MG63 (cell line): ENCODE measurements at regions not wholly inside any gene's neighbourhood (a gene's known extent, or its start where the extent isn't known, plus 50 kb on each side); places are given as distances from the start of the nearest gene placed in this dataset.

Source experiments
- DNase-seq: peaks from one replicate; pipeline ENCODE4 v3.0.0-alpha.2; 2020
- H3K27me3 ChIP-seq: fragments of 250-450 bp; sonication (Bioruptor Pico); 2 replicates; pipeline ENCODE4 v1.5.1; 2020; ENCODE audit warnings: mild to moderate bottlenecking, moderate library complexity
- H3K36me3 ChIP-seq: fragments of 250-450 bp; sonication (Bioruptor Pico); 2 replicates; pipeline ENCODE4 v1.5.1; 2020; ENCODE audit warnings: mild to moderate bottlenecking, moderate library complexity
- H3K4me3 ChIP-seq: fragments of 250-450 bp; sonication (Bioruptor Pico); 2 replicates; pipeline ENCODE4 v1.5.1; 2020; ENCODE audit warnings: mild to moderate bottlenecking, moderate library complexity
- H3K9me3 ChIP-seq: fragments of 250-450 bp; sonication (Bioruptor Pico); 2 replicates; pipeline ENCODE4 v1.5.1; 2020; ENCODE audit warnings: mild to moderate bottlenecking, moderate library complexity

GRCh38 chr16:50441486-50442157 is 72.8 kb upstream of the BRD7 start:
- no peak for DNase-seq
- H3K27me3 ChIP-seq: no peaks in the 10 kb centered on the region
- H3K4me3 ChIP-seq: no peak overlapping the region

GRCh38 chr16:50440991-50441390 is 72.2 kb upstream of the BRD7 start:
- Histone ChIP-seq H3K36me3 (no peaks in the 10 kb centered on the region), H3K9me3 (no peaks in the 10 kb centered on the region), H3K27me3 (no peaks in the 10 kb centered on the region), H3K4me3 (no peak overlapping the region)
- no peak for DNase-seq

More at GRCh38 chr16:50441486-50442157, 72.8 kb upstream of the BRD7 start:
- Histone ChIP-seq H3K9me3 (no peaks in the 10 kb centered on the region), H3K36me3 (no peaks in the 10 kb centered on the region)

DNA sequence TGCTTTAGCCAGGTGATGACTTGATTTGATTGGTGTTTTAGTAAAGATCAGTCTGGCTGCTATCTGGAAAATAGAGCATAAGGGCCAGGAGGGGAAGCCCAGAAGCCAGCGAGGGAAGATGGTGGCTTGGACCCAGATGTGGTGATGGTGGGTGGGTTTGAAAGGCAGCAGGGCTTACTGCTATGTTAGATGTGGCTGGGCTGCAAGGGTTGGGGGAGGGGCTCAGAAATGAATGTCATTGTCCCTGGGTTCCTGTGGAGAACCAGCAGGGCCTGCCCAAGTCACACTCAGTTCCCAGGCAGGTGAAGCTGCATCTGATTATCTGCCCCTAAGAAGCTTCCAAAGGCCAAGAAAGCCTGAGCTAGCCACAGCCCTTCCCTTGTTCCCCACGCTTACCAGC is 71.7 kb upstream of the BRD7 start:
- Histone ChIP-seq H3K9me3 (no peaks in the 10 kb centered on the region), H3K4me3 (no peak overlapping the region), H3K27me3 (no peaks in the 10 kb centered on the region), H3K36me3 (no peaks in the 10 kb centered on the region)
- DNase-seq: no peak

DNA sequence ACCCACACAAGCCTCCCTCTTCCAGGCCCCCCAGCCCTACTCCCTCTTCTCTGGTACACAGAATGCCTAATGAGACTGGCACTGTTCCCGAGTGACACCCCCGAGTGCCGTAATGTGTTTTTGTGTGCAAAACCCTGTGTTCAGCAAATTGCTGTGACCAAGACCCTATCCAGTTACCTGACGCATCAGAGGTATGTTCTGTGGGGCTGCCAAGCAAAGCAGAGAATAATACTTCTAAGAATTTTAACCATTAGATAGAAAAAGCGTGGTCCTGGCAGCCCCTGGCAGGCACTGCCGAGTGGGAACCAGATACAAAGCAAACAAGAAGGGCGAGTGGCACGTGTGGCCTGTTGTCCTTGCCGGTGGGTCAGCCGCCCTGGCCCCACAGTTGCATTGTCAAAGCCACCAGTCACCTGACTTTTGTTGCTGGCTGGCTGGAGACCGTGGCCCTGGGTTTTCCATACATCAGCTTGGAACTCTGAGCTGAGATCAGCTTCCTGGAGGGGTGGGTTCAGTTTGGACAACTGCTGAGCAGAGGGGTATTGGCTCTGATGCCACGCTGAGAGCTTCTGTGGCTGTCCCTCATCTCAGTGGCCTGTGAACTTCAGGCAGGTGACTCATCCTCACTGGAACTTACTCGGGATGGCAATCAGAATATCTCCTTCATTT is 69.1 kb upstream of the BRD7 start:
- DNase-seq: no peak

GRCh38 chr16:50436271-50436670 is 67.5 kb upstream of the BRD7 start:
- Histone ChIP-seq H3K36me3 (no peaks in the 10 kb centered on the region), H3K27me3 (no peaks in the 10 kb centered on the region), H3K4me3 (no peak overlapping the region), H3K9me3 (no peaks in the 10 kb centered on the region)
- no peak for DNase-seq

More for the DNA sequence above, 69.1 kb upstream of the BRD7 start:
- no peaks in the 10 kb centered on the region for H3K27me3 ChIP-seq
- no peaks in the 10 kb centered on the region for H3K9me3 ChIP-seq
- no peak overlapping the region for H3K4me3 ChIP-seq
- no peaks in the 10 kb centered on the region for H3K36me3 ChIP-seq

DNA sequence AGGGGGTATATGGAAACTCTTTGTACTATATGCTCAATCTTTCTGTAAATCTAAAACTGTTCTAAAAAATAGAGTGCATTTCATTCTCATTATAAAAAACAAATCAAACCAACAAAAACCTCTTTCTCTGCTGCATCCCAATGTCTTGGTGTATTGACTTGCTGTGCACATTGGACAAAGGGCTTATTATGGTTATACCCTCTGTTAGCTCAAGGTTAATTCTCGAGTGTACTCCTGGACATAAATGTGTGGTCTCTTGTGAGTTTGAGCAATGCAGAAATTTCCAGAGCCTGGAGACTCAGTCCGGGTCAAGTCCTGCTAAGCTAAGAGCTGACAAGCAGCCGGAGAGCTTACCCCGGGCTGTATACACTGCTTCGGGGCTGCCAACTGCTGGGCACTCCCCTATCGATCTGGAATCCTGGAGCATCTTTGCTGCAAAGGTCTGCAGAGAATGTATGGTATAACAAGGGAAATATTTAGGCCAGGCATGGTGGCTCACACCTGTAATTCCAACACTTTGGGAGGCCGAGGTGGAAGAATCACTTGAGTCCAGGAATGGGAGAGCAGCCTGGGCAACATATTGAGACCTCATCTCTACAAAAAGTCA is 66.2 kb upstream of the BRD7 start:
- H3K27me3 ChIP-seq: no peaks in the 10 kb centered on the region
- H3K9me3 ChIP-seq: no peaks in the 10 kb centered on the region
- H3K36me3 ChIP-seq: no peaks in the 10 kb centered on the region
- H3K4me3 ChIP-seq: no peak overlapping the region
- DNase-seq: no peak

- H3K9me3 ChIP-seq: no peaks in the 10 kb centered on the region
- no peaks in the 10 kb centered on the region for H3K36me3 ChIP-seq
- H3K27me3 ChIP-seq: no peaks in the 10 kb centered on the region
- H3K4me3 ChIP-seq: no peak overlapping the region
- peak; percentile 2 for DNase-seq
Measured at GRCh38 chr16:50430076-50430475, 61.3 kb upstream of the BRD7 start.

- Histone ChIP-seq H3K27me3 (no peaks in the 10 kb centered on the region), H3K36me3 (no peaks in the 10 kb centered on the region), H3K9me3 (no peaks in the 10 kb centered on the region), H3K4me3 (no peak overlapping the region)
- DNase-seq: no peak
Measured at GRCh38 chr16:50428742-50429141, 60.0 kb upstream of the BRD7 start.

DNA sequence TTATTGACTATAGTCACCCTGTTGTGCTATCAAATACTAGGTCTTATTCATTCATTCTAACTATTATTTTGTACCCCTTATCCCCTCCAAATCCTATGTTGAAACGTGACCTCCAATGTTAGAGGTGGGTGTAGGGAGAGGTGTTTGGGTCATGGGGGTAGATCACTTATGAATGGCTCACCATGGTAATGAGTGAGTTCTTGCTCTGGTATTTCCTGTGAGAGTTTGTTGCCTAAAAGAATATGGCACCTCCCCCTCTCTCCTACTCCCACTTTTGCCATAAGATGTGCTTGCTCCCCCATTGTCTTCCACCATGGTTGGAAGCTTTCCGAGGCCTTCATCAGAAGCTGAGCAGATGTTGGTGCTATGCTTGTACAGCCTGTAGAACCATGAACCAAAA is 59.3 kb upstream of the BRD7 start:
- no peaks in the 10 kb centered on the region for H3K9me3 ChIP-seq
- H3K36me3 ChIP-seq: no peaks in the 10 kb centered on the region
- no peak overlapping the region for H3K4me3 ChIP-seq
- no peak for DNase-seq
- no peaks in the 10 kb centered on the region for H3K27me3 ChIP-seq

DNA sequence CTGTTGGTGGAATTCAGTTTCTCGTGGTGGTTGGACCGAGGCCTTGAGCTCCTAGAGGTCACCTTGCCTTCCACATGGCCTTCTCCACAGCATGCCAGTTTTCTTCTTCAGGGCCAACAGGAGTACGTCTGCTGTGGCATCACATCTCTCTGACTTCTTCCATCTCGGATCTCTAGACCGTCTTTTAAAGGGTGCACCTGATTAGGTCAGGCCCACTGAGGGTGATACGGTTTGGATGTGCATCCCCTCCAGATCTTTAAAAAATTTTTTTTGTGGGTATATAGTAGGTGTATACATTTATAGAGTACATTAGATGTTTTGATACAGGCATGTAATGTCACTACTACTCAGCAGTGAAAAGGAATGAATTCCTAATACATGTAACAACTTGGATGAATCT is 58.3 kb upstream of the BRD7 start:
- no peaks in the 10 kb centered on the region for H3K27me3 ChIP-seq
- DNase-seq: no peak
- no peaks in the 10 kb centered on the region for H3K9me3 ChIP-seq
- H3K4me3 ChIP-seq: no peak overlapping the region
- H3K36me3 ChIP-seq: no peaks in the 10 kb centered on the region

DNA sequence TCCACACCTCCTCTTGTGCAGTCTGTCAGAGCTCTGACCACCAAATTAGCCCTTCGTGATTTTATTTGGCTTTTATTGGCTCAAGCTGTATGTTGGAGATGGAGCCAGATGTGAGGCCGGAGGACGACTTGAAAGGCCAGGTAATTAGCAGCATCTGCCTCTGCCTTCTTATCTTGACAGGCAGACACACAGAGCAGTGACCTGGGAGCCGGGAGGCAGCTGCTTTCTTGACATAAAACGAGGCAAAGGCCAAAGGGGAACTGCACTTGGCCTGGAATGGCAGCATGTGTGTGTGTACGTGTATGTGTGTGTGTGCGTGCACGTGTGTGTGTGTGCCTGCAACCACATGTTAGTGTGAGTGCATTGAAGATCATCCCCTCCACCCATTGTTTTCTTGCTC is 56.9 kb upstream of the BRD7 start:
- no peak for DNase-seq
- no peaks in the 10 kb centered on the region for H3K27me3 ChIP-seq
- no peaks in the 10 kb centered on the region for H3K9me3 ChIP-seq
- no peak overlapping the region for H3K4me3 ChIP-seq
- H3K36me3 ChIP-seq: no peaks in the 10 kb centered on the region

- DNase-seq: no peak
- H3K36me3 ChIP-seq: no peaks in the 10 kb centered on the region
- no peak overlapping the region for H3K4me3 ChIP-seq
- no peaks in the 10 kb centered on the region for H3K9me3 ChIP-seq
- H3K27me3 ChIP-seq: no peaks in the 10 kb centered on the region
Measured at GRCh38 chr16:50425044-50425443, 56.3 kb upstream of the BRD7 start.

- no peaks in the 10 kb centered on the region for H3K36me3 ChIP-seq
- no peaks in the 10 kb centered on the region for H3K27me3 ChIP-seq
- H3K4me3 ChIP-seq: no peak overlapping the region
- no peak for DNase-seq
- H3K9me3 ChIP-seq: 0 out of 2 replicates have a peak, but pooled peaks cover 2% of the 10 kb centered on the region
Measured at GRCh38 chr16:50422926-50423325, 54.1 kb upstream of the BRD7 start.

- Histone ChIP-seq H3K4me3 (no peak overlapping the region), H3K27me3 (no peaks in the 10 kb centered on the region), H3K9me3 (0 out of 2 replicates have a peak, but pooled peaks cover 4% of the 10 kb centered on the region), H3K36me3 (no peaks in the 10 kb centered on the region)
- DNase-seq: no peak
Measured at GRCh38 chr16:50419116-50419515, 50.3 kb upstream of the BRD7 start.
